ENCODE measurements at regions not wholly inside any gene's neighbourhood (a gene's known extent, or its start where the extent isn't known, plus 50 kb on each side); places are given as distances from the start of the nearest gene placed in this dataset.

GRCh38 chr13:89660752-89661151 is 1686.7 kb upstream of the MIR17HG start:
- TF ChIP-seq POLR2A (IDR thresholded peaks at IDR 0.05; ENCODE audit: low read depth, low read length) = no peak
- TF ChIP-seq POLR2AphosphoS5 (IDR thresholded peaks at IDR 0.05; ENCODE audit: low read depth, low read length) = no peak
- no peak for TF ChIP-seq TAF1 (IDR thresholded peaks at IDR 0.05; ENCODE audit: borderline replicate concordance, low read depth, low read length)

All from GM12892 (cell line).